ENCODE measurements at regions not wholly inside any gene's neighbourhood (a gene's known extent, or its start where the extent isn't known, plus 50 kb on each side); places are given as distances from the start of the nearest gene placed in this dataset.
"Not testable (repeated sequence)": the region's sequence is repeated elsewhere in the genome, so short reads cannot be mapped to it uniquely, and the experiment has no call there.

DNA sequence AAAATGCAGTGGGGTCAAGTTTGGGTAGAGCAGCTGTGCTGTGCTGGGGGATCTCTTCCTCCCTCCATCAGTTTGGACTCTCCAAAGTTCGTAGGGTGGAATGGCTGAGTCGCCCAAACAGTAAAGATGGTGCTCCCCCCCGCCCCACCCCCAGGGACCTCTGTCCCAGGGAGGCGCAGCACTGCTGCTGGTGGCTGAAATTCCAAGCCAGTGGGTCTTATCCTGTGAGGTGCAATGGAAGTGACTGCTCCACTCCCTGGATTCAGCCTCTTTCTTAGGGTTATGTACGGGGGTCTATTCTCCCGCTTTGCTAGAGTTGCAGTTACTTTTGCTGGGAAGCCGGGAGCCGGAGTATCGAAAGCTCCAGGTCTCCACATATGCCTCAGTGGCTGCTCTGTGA is 97.5 kb upstream of the CTAGE1 start:
- Mint-ChIP-seq H3K4me1 (ENCODE audit: low read depth) (no peaks in the 10 kb centered on the region), H3K27me3 (ENCODE audit: low read depth) (no peaks in the 10 kb centered on the region), H3K27ac (no peak overlapping the region), H3K9me3 (peaks cover 4% of the 10 kb centered on the region), H3K4me3 (no peak overlapping the region), H3K36me3 (ENCODE audit: low read depth) (no peaks in the 10 kb centered on the region)

GRCh38 chr18:22517356-22517755 is 99.6 kb upstream of the CTAGE1 start:
- H3K27me3 Mint-ChIP-seq (ENCODE audit: low read depth) = no peaks in the 10 kb centered on the region
- no peaks in the 10 kb centered on the region for H3K36me3 Mint-ChIP-seq (ENCODE audit: low read depth)
- no peak overlapping the region for H3K27ac Mint-ChIP-seq
- no peak overlapping the region for H3K4me3 Mint-ChIP-seq
- H3K4me1 Mint-ChIP-seq (ENCODE audit: low read depth) = no peaks in the 10 kb centered on the region
- H3K9me3 Mint-ChIP-seq = peaks cover 4% of the 10 kb centered on the region

GRCh38 chr18:22521026-22521707 is 103.5 kb upstream of the CTAGE1 start:
- Mint-ChIP-seq H3K4me1 (ENCODE audit: low read depth) (no peaks in the 10 kb centered on the region), H3K9me3 (no peaks in the 10 kb centered on the region), H3K27ac (no peak overlapping the region), H3K27me3 (ENCODE audit: low read depth) (no peaks in the 10 kb centered on the region), H3K4me3 (no peak overlapping the region), H3K36me3 (ENCODE audit: low read depth) (no peaks in the 10 kb centered on the region)

DNA sequence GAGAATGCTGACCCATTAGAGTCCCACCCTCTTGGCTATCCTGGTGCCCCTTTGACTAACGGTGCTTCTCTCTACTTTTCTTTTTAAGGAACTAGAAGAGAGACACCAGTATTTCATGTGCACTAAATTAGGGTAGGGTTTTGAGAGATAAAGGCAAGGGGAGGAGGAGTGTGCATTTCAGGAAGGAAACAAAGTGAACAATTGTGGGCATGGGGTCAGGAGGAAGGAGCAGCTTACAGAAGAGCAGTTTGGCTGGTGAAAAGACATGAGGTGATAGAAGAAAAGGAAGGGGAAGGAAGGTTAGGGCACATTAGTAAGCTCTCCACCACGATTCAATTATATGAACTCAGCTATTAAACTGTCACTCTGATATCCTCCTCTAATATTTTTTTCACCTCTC is 105.8 kb upstream of the CTAGE1 start:
- Mint-ChIP-seq H3K27me3 (ENCODE audit: low read depth) (no peaks in the 10 kb centered on the region), H3K4me3 (no peak overlapping the region), H3K4me1 (ENCODE audit: low read depth) (no peaks in the 10 kb centered on the region), H3K27ac (no peak overlapping the region), H3K9me3 (peaks cover 7% of the 10 kb centered on the region), H3K36me3 (ENCODE audit: low read depth) (no peaks in the 10 kb centered on the region)

DNA sequence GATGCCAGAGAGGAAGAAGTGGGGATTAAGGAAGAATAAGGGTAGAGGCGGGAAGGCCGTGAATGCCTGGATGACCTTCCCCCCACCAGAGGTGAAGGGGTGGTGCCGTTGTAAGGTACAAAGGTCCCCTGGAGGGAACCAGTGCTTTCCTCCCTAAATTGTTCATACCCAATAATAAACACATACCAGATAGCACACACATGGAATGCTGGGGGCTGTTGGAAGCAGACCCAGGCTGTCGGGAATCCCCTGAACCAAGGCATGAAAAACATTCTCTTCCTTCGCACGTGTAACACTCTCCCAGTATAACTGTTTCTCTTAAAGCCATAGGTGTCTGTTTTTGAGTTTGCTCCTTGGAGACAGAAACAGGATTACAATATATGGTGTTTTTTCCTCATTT is 107.1 kb upstream of the CTAGE1 start:
- no peaks in the 10 kb centered on the region for H3K36me3 Mint-ChIP-seq (ENCODE audit: low read depth)
- H3K4me3 Mint-ChIP-seq = no peak overlapping the region
- H3K9me3 Mint-ChIP-seq = peaks cover 9% of the 10 kb centered on the region
- no peaks in the 10 kb centered on the region for H3K4me1 Mint-ChIP-seq (ENCODE audit: low read depth)
- no peak overlapping the region for H3K27ac Mint-ChIP-seq
- no peaks in the 10 kb centered on the region for H3K27me3 Mint-ChIP-seq (ENCODE audit: low read depth)

DNA sequence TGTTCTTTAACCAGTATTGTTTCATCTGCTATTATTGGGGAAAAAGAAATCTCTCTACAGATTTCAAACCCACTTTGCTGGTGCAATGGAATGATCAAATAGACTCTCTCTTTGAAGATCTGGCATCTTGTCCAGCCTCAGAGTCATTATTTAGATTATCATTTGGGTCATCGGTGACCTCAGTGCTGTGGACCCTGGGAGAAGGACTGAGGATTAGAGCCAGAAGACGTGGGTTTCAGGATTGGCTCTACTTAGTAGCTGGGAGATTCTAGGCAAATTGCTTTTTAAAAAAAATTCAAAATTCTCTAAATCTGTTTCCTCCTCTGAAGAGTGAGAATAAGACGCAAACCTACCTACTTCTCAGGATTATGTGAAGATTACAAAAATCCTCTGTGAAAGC is 107.6 kb upstream of the CTAGE1 start:
- no peaks in the 10 kb centered on the region for H3K4me1 Mint-ChIP-seq (ENCODE audit: low read depth)
- H3K27ac Mint-ChIP-seq = no peak overlapping the region

DNA sequence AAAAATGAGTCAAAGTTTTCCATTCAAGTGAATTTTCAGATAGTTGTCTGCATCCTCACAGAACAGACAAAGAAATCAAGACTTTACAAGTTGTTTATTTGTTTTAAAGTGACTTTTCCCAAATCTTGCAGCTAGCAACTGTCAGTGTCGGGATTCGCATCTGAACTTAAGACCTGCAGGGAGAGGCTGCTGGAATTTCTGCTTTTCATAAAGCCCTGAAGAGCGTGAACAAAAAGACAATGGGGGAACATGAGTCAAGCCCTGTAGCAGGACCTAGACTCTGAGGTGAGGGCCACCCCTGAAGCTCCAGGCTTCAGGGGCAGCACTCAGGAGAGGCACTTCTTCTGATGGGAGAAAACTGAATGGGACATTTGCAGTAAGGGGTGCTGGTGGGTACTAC is 108.2 kb upstream of the CTAGE1 start:
- Mint-ChIP-seq H3K4me3 (no peak overlapping the region), H3K36me3 (ENCODE audit: low read depth) (no peaks in the 10 kb centered on the region), H3K4me1 (ENCODE audit: low read depth) (no peaks in the 10 kb centered on the region), H3K9me3 (peaks cover 9% of the 10 kb centered on the region), H3K27ac (no peak overlapping the region), H3K27me3 (ENCODE audit: low read depth) (no peaks in the 10 kb centered on the region)

More for the DNA sequence above, 107.6 kb upstream of the CTAGE1 start:
- H3K9me3 Mint-ChIP-seq = peaks cover 9% of the 10 kb centered on the region
- no peaks in the 10 kb centered on the region for H3K36me3 Mint-ChIP-seq (ENCODE audit: low read depth)
- H3K27me3 Mint-ChIP-seq (ENCODE audit: low read depth) = no peaks in the 10 kb centered on the region
- H3K4me3 Mint-ChIP-seq = no peak overlapping the region

- Mint-ChIP-seq H3K27me3 (ENCODE audit: low read depth) (no peaks in the 10 kb centered on the region), H3K4me1 (ENCODE audit: low read depth) (no peaks in the 10 kb centered on the region), H3K9me3 (peaks cover 9% of the 10 kb centered on the region), H3K27ac (no peak overlapping the region), H3K4me3 (no peak overlapping the region), H3K36me3 (ENCODE audit: low read depth) (no peaks in the 10 kb centered on the region)
Observed at GRCh38 chr18:22528291-22528690, 110.6 kb upstream of the CTAGE1 start.

GRCh38 chr18:22534706-22535105 is 117.0 kb upstream of the CTAGE1 start:
- H3K27ac Mint-ChIP-seq; H3K9me3 Mint-ChIP-seq; H3K27me3 Mint-ChIP-seq (ENCODE audit: low read depth); H3K36me3 Mint-ChIP-seq (ENCODE audit: low read depth); H3K4me1 Mint-ChIP-seq (ENCODE audit: low read depth); H3K4me3 Mint-ChIP-seq: not testable (repeated sequence)

DNA sequence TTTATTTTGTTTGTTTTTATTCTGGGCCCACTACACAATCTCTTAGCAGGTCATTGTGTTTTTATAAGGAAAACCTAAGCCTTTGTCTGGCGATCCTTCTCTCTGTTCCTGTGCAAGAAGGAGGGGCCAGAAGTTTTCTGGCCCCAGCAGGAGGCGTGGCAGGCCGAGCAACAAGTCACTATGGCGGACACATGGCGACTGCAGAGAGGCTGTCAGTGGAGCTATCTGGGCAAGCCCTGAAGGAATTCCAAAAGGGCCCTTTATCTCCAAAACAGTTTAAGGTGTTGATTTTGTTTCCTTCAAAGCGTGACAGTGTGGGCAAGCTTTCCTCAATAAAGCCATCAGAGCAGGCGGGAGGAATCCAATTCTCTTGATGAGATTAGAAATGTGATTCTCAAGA is 118.8 kb upstream of the CTAGE1 start:
- Mint-ChIP-seq H3K4me1 (ENCODE audit: low read depth) (no peaks in the 10 kb centered on the region), H3K4me3 (no peak overlapping the region), H3K27me3 (ENCODE audit: low read depth) (no peaks in the 10 kb centered on the region), H3K9me3 (peaks cover 8% of the 10 kb centered on the region), H3K36me3 (ENCODE audit: low read depth) (no peaks in the 10 kb centered on the region), H3K27ac (no peak overlapping the region)

DNA sequence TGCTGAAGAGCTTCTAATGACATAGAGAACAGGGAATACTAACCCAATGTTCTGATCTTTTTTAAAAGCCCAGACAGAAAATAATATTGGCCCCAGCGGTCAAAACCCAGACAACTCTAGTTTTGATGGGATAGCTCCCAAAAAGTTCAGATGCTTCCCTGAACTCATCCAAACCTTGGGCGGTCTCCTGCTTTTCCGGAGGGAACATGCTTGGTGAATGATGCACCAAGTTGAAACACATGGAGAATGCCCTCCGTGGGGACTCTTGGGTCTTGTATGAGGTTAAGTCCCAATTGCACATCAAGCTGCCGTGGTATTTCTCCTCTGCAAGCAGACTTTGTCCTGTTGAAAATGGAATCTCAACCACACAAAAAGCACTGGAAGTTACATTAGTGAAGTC is 120.7 kb upstream of the CTAGE1 start:
- no peak overlapping the region for H3K4me3 Mint-ChIP-seq
- H3K4me1 Mint-ChIP-seq (ENCODE audit: low read depth) = no peaks in the 10 kb centered on the region
- no peaks in the 10 kb centered on the region for H3K36me3 Mint-ChIP-seq (ENCODE audit: low read depth)
- H3K27me3 Mint-ChIP-seq (ENCODE audit: low read depth) = no peaks in the 10 kb centered on the region
- no peak overlapping the region for H3K27ac Mint-ChIP-seq
- peaks cover 9% of the 10 kb centered on the region for H3K9me3 Mint-ChIP-seq

- Mint-ChIP-seq H3K36me3 (ENCODE audit: low read depth) (no peaks in the 10 kb centered on the region), H3K27me3 (ENCODE audit: low read depth) (no peaks in the 10 kb centered on the region), H3K4me1 (ENCODE audit: low read depth) (no peaks in the 10 kb centered on the region), H3K27ac (no peak overlapping the region), H3K9me3 (peaks cover 13% of the 10 kb centered on the region), H3K4me3 (no peak overlapping the region)
Observed at GRCh38 chr18:22539051-22539765, 121.5 kb upstream of the CTAGE1 start.

DNA sequence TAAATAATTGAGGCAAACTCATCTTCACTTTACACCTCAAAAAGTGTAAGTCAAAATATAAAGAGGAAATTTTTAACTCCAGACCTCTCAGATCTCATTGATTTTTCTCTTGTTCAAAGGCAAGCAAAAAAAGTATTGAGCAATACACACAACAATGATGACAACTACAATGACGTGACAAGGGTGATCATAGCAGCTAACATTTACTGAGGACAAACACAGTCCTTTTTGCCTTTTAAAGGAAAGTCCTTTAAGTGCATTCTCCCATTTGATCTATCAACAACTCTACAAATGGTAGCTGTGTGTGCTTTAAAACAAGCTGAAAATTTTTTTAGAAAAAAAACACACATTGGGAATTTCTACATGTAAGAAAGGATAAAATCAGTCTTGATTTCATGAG is 123.5 kb upstream of the CTAGE1 start:
- H3K27me3 Mint-ChIP-seq (ENCODE audit: low read depth) = no peaks in the 10 kb centered on the region

GRCh38 chr18:22542406-22542835 is 124.7 kb upstream of the CTAGE1 start:
- Mint-ChIP-seq H3K4me1 (ENCODE audit: low read depth) (no peaks in the 10 kb centered on the region), H3K27ac (no peak overlapping the region), H3K9me3 (peaks cover 9% of the 10 kb centered on the region), H3K4me3 (no peak overlapping the region), H3K27me3 (ENCODE audit: low read depth) (no peaks in the 10 kb centered on the region), H3K36me3 (ENCODE audit: low read depth) (no peaks in the 10 kb centered on the region)

More for the DNA sequence above, 123.5 kb upstream of the CTAGE1 start:
- no peaks in the 10 kb centered on the region for H3K36me3 Mint-ChIP-seq (ENCODE audit: low read depth)
- no peak overlapping the region for H3K27ac Mint-ChIP-seq
- no peak overlapping the region for H3K4me3 Mint-ChIP-seq
- H3K4me1 Mint-ChIP-seq (ENCODE audit: low read depth) = no peaks in the 10 kb centered on the region
- peaks cover 16% of the 10 kb centered on the region for H3K9me3 Mint-ChIP-seq

DNA sequence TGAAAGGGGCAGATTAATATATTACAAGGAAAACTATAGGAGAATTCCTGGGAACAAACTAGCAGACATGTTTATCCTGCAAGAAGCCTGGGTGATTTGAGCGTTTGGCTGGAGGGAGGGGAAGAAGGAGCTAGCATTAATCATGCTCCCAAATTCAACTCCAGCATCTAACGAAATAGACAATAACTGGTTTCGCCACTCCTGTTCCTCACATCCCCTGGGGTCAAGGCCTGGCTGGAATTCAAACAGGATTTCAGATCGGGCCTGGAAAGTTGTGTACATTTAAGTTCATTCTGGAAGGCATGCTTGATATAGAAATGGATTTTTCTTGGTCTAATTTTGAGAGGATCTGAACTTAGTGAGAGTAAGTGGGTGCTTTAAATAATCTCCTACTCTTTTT is 126.1 kb upstream of the CTAGE1 start:
- Mint-ChIP-seq H3K4me1 (ENCODE audit: low read depth) (no peaks in the 10 kb centered on the region), H3K36me3 (ENCODE audit: low read depth) (no peaks in the 10 kb centered on the region), H3K9me3 (peaks cover 9% of the 10 kb centered on the region), H3K4me3 (no peak overlapping the region), H3K27ac (no peak overlapping the region), H3K27me3 (ENCODE audit: low read depth) (no peaks in the 10 kb centered on the region)
